GM12878 (cell line): ENCODE measurements at regions not wholly inside any gene's neighbourhood (a gene's known extent, or its start where the extent isn't known, plus 50 kb on each side); places are given as distances from the start of the nearest gene placed in this dataset.
A peak's percentile ranks its signal among the peaks of the same experiment; 100 is the strongest.

Experiments used
- ATAC-seq: fragments of 200-7000 bp; cut with Tn5 transposase; 3 replicates; pipeline ENCODE4 v1.9.1; 2020; ENCODE audit warnings: mild to moderate bottlenecking, moderate library complexity
- BruUV-seq: library from RNA; stranded (reverse); fragments of 400-500 nt; replicated peaks from 2 replicates; lab custom pipeline; 2021; lab: Mats Ljungman, UMichigan
- CTCF ChIA-PET: fragments of 300-600 bp; sonication (Branson Sonifier 250); formaldehyde crosslinking; extraction: SDS; loops from one replicate; lab custom pipeline; 2021; ENCODE audit warnings: inconsistent platforms; lab: Yijun Ruan, JAX
- POLR2A ChIA-PET: fragments of 350-600 bp; formaldehyde crosslinking; extraction: SDS; loops from one replicate; lab custom pipeline; 2021; ENCODE audit warnings: inconsistent platforms; lab: Charles Lee
- RAD21 ChIA-PET: fragments of 300-600 bp; sonication (Branson Sonifier 250); formaldehyde crosslinking; loops from one replicate; lab custom pipeline; 2023; ENCODE audit warnings: antibody characterized with exemption; ENCODE audit not compliant: unreplicated experiment; lab: Charles Lee
- SMC1A ChIA-PET: fragments of 300-600 bp; sonication (Branson Sonifier 250); formaldehyde crosslinking; loops from one replicate; lab custom pipeline; 2023; ENCODE audit not compliant: unreplicated experiment, uncharacterized antibody; lab: Charles Lee
- DNase-seq: peaks from one replicate; pipeline ENCODE4 v3.0.0-alpha.2; 2011; ENCODE audit warnings: low read depth, low spot score
- FAIRE-seq: peaks from 3 replicates; lab custom pipeline; 2011; peaks lifted over from hg19 to GRCh38; lab: Jason Lieb, UNC
- H2AFZ ChIP-seq: 2 replicates; pipeline ENCODE4 v1.6.0; 2011; ENCODE audit warnings: low read depth, low read length, control low read depth; ENCODE audit not compliant: control insufficient read depth
- H3K27ac ChIP-seq: 2 replicates; pipeline ENCODE4 v1.5.1; 2011; ENCODE audit warnings: control low read depth; ENCODE audit not compliant: control insufficient read depth, insufficient read depth
- H3K27me3 ChIP-seq, 2 experiments: replicated peaks in 1 of 2; 2 replicates each; pipeline versions ENCODE4 v1.6.0 to v1.6.1; 2011; ENCODE audit warnings: low read length in 1 of 2; ENCODE audit not compliant: control insufficient read depth in 2 of 2, insufficient read depth in 2 of 2
- H3K36me3 ChIP-seq, 2 experiments: 2 replicates each; pipeline ENCODE4 v1.5.1; 2011; ENCODE audit warnings: low read length in 1 of 2; ENCODE audit not compliant: control insufficient read depth in 2 of 2, insufficient read depth in 2 of 2
- H3K4me1 ChIP-seq: 2 replicates; pipeline ENCODE4 v1.6.1; 2011; ENCODE audit warnings: mild to moderate bottlenecking, low read length, moderate library complexity, mixed read lengths; ENCODE audit not compliant: control insufficient read depth, insufficient read depth
- H3K4me2 ChIP-seq: 2 replicates; pipeline ENCODE4 v1.6.0; 2011; ENCODE audit warnings: control low read depth; ENCODE audit not compliant: control insufficient read depth, insufficient read depth
- H3K4me3 ChIP-seq: fragments of 200-600 bp; sonication (generic); 2 replicates; pipeline ENCODE4 v1.5.1; 2016
- H3K79me2 ChIP-seq: 2 replicates; pipeline ENCODE4 v1.6.0; 2011; ENCODE audit warnings: low read length; ENCODE audit not compliant: control insufficient read depth, insufficient read depth
- H3K9ac ChIP-seq: 2 replicates; pipeline ENCODE4 v1.8.0; 2011; ENCODE audit warnings: low read length, control low read depth, mixed read lengths; ENCODE audit not compliant: control insufficient read depth, insufficient read depth
- H3K9me3 ChIP-seq: replicated peaks from 3 replicates; pipeline ENCODE4 v1.5.1; 2011; ENCODE audit warnings: mild to moderate bottlenecking, low read length; ENCODE audit not compliant: control insufficient read depth, insufficient read depth
- H4K20me1 ChIP-seq: 2 replicates; pipeline ENCODE4 v1.6.0; 2011; ENCODE audit not compliant: control insufficient read depth, insufficient read depth
- CREM ChIP-seq: IDR thresholded peaks from 2 replicates; pipeline ENCODE4 v1.6.1; 2014; ENCODE audit warnings: antibody characterized with exemption, low read depth
- JUNB ChIP-seq: IDR thresholded peaks from 2 replicates; pipeline ENCODE4 v1.6.1; 2016; ENCODE audit warnings: antibody characterized with exemption, mild to moderate bottlenecking
- NFYA ChIP-seq: IDR thresholded peaks from 2 replicates; pipeline ENCODE4 v1.6.1; 2011; ENCODE audit warnings: low read depth, mild to moderate bottlenecking, low read length, improper control_type of control experiment, borderline replicate concordance
- NRF1 ChIP-seq: conservative IDR thresholded peaks from 2 replicates; pipeline ENCODE4 v1.6.1; 2011; ENCODE audit warnings: mild to moderate bottlenecking, low read depth, low read length, improper control_type of control experiment
- WGBS: methylation state at CpG from one replicate; pipeline ENCODE4 v1.1.6; 2016; ENCODE audit warnings: low lambda C conversion rate; ENCODE audit not compliant: insufficient replicate concordance, insufficient coverage; ENCODE audit errors: missing lambda C conversion rate; 5-methylcytosine and 5-hydroxymethylcytosine counted together
- in situ Hi-C: fragments of 300-500 bp; cut with MboI; formaldehyde crosslinking; loops from 9 replicates; pipeline ENCODE4 v1.14.3; 2018; ENCODE audit warnings: mixed read lengths
- intact Hi-C: fragments of 100-400 bp; cut with micrococcal nuclease; formaldehyde crosslinking; loops from one replicate; pipeline ENCODE4 v1.14.2; 2022; ENCODE audit not compliant: unreplicated experiment
- TF ChIP-seq, protein P1 (sequence below): IDR thresholded peaks from 2 replicates; pipeline ENCODE4 v1.6.1; 2011; ENCODE audit warnings: borderline replicate concordance, low read depth, mild to moderate bottlenecking, moderate library complexity, mixed read lengths, low read length; ENCODE audit not compliant: insufficient read depth; ENCODE audit errors: extremely low read length

- Histone ChIP-seq H3K4me1 (no peaks in the 10 kb centered on the region), H3K9me3 (no peaks in the 10 kb centered on the region), H2AFZ (no peak overlapping the region), H3K27ac (no peak overlapping the region), H3K79me2 (no peaks in the 10 kb centered on the region), H3K36me3 (no peaks in the 10 kb centered on the region), H3K9ac (no peak overlapping the region), H4K20me1 (no peaks in the 10 kb centered on the region), H3K4me3 (no peak overlapping the region), H3K27me3 (no peaks in the 10 kb centered on the region), H3K4me2 (no peak overlapping the region)
- ChIA-PET SMC1A (interaction anchor here (0.6 to 1.4 kb wide), 2 partner anchors 36 to 85 kb away, joined by 3 read pairs; no protein-coding TSS in a partner anchor), RAD21 (no interaction called here), CTCF (no interaction called here), POLR2A (no interaction called here)
- no peak for FAIRE-seq
- no peak for DNase-seq
- BruUV-seq = no TSS peak
- peak; percentile 60 for ATAC-seq
- intact Hi-C loops = no loop called here
- in situ Hi-C loops = no loop called here
- TF ChIP-seq, protein P1, sequence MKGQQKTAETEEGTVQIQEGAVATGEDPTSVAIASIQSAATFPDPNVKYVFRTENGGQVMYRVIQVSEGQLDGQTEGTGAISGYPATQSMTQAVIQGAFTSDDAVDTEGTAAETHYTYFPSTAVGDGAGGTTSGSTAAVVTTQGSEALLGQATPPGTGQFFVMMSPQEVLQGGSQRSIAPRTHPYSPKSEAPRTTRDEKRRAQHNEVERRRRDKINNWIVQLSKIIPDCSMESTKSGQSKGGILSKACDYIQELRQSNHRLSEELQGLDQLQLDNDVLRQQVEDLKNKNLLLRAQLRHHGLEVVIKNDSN = no peak
- TF ChIP-seq JUNB (peak; percentile 7; the same call in 1 of the 2 replicates), NFYA (no peak)
Measured at GRCh38 chr10:107616031-107616430, 451.5 kb upstream of the SORCS1 start.

GRCh38 chr10:107614939-107615685, 450.6 kb upstream of the SORCS1 start:
- Histone ChIP-seq H3K9me3 (no peaks in the 10 kb centered on the region), H3K27me3 (no peaks in the 10 kb centered on the region), H4K20me1 (no peaks in the 10 kb centered on the region), H2AFZ (no peak overlapping the region), H3K4me3 (no peak overlapping the region), H3K4me1 (no peaks in the 10 kb centered on the region), H3K9ac (no peak overlapping the region), H3K4me2 (no peak overlapping the region), H3K36me3 (no peaks in the 10 kb centered on the region), H3K79me2 (no peaks in the 10 kb centered on the region), H3K27ac (no peak overlapping the region)
- BruUV-seq = no TSS peak
- CTCF ChIA-PET = interaction anchor here (0.6 kb wide), 1 partner anchor 206 kb away, joined by 3 read pairs; no protein-coding TSS in a partner anchor
- intact Hi-C loops (no loop called here), in situ Hi-C loops (no loop called here)
- SMC1A ChIA-PET = no interaction called here
- 29% methylated on average over 8 of the region's 8 CpGs for WGBS
- RAD21 ChIA-PET = no interaction called here
- POLR2A ChIA-PET = no interaction called here
- FAIRE-seq = no peak
- no peak for DNase-seq
- no peak for TF ChIP-seq NRF1
- no peak for TF ChIP-seq CREM
- no peak for ATAC-seq
